Stomach (tissue), 4 donors: ENCODE measurements at regions not wholly inside any gene's neighbourhood (a gene's known extent, or its start where the extent isn't known, plus 50 kb on each side); places are given as distances from the start of the nearest gene placed in this dataset.

ENCODE experiments used
- POLR2A ChIP-seq, 4 donors: fragments of 450-650 bp; IDR thresholded peaks; one replicate each; pipeline ENCODE4 v1.6.1; 2016; ENCODE audit warnings: antibody characterized with exemption in 4 of 4, control low read depth in 2 of 4, mild to moderate bottlenecking in 1 of 4, moderate library complexity in 1 of 4
- POLR2AphosphoS5 ChIP-seq, 3 donors: sonication (generic); formaldehyde crosslinking; IDR thresholded peaks; one replicate each; pipeline ENCODE4 v1.6.1; 2016; ENCODE audit warnings: antibody characterized with exemption in 3 of 3

GRCh38 chr10:108631332-108631731, 1292.0 kb downstream of the XPNPEP1 start:
- TF ChIP-seq POLR2AphosphoS5 (IDR thresholded peaks at IDR 0.05): no peak
- no peak for TF ChIP-seq POLR2A (IDR thresholded peaks at IDR 0.05)
